MCF 10A (cell line): ENCODE measurements at regions not wholly inside any gene's neighbourhood (a gene's known extent, or its start where the extent isn't known, plus 50 kb on each side); places are given as distances from the start of the nearest gene placed in this dataset.

Source experiments
- BruUV-seq: library from RNA; stranded (reverse); fragments of 400-500 nt; replicated peaks from 2 replicates; lab custom pipeline; 2021; lab: Mats Ljungman, UMichigan
- CTCF ChIA-PET: fragments of 300-600 bp; sonication (Branson Sonifier 250); formaldehyde crosslinking; extraction: SDS; loops from one replicate; lab custom pipeline; 2021; ENCODE audit warnings: antibody characterized with exemption, inconsistent platforms; lab: Yijun Ruan, JAX
- POLR2A ChIA-PET: fragments of 300-600, 350-650 bp; sonication (Branson Sonifier 250); formaldehyde crosslinking; extraction: SDS; loops from one replicate; lab custom pipeline; 2020; ENCODE audit warnings: antibody characterized with exemption, inconsistent platforms; lab: Yijun Ruan, JAX
- DNase-seq: peaks from one replicate; pipeline ENCODE4 v3.0.0-alpha.2; 2018; ENCODE audit not compliant: unreplicated experiment
- H3K27ac Mint-ChIP-seq: one replicate; pipeline ENCODE4 v1.8.0; 2022; ENCODE audit warnings: mild to moderate bottlenecking, low read depth, mixed read lengths; ENCODE audit not compliant: unreplicated experiment
- H3K27me3 Mint-ChIP-seq: one replicate; pipeline ENCODE4 v1.8.0; 2022; ENCODE audit warnings: mixed read lengths; ENCODE audit not compliant: insufficient read depth, unreplicated experiment
- H3K36me3 Mint-ChIP-seq: one replicate; pipeline ENCODE4 v1.8.0; 2022; ENCODE audit warnings: mild to moderate bottlenecking, moderate library complexity, mixed read lengths; ENCODE audit not compliant: insufficient read depth, unreplicated experiment
- H3K4me1 Mint-ChIP-seq: one replicate; pipeline ENCODE4 v1.8.0; 2022; ENCODE audit warnings: mixed read lengths; ENCODE audit not compliant: insufficient read depth, unreplicated experiment
- H3K4me3 Mint-ChIP-seq: one replicate; pipeline ENCODE4 v1.8.0; 2022; ENCODE audit warnings: mild to moderate bottlenecking, moderate library complexity, mixed read lengths; ENCODE audit not compliant: unreplicated experiment
- H3K9me3 Mint-ChIP-seq: one replicate; pipeline ENCODE4 v1.8.0; 2022; ENCODE audit warnings: mixed read lengths; ENCODE audit not compliant: unreplicated experiment
- CTCF ChIP-seq: fragments of 200-600 bp; IDR thresholded peaks from one replicate; pipeline ENCODE4 v1.8.0; 2022; ENCODE audit warnings: antibody characterized with exemption, mild to moderate bottlenecking; ENCODE audit not compliant: unreplicated experiment
- intact Hi-C: fragments of 100-400 bp; cut with micrococcal nuclease; formaldehyde crosslinking; loops from 2 replicates; pipeline ENCODE4 v1.14.1; 2022

DNA sequence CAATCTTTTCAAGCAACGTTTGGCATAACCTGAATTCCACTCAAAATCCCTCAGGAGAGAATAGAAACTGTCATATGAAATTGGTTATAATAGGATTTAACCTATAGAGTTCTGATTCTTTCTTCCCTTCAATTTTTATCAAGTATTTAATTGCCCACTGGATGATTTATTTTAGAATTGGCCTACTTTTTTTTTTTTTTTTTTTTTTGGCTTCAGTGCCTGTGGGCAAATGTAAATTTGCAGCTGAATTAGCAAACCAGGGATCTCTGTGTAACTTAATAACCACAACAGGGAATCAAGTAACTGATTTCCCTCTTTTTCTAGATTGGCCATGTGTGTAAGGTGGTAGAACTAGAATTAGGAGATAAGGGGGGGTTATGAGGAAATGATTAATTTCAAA, 157.0 kb downstream of the SOX4 start:
- intact Hi-C loops: no loop called here
- Mint-ChIP-seq H3K27ac (no peak overlapping the region), H3K4me1 (peaks cover 36% of the 10 kb centered on the region), H3K4me3 (no peak overlapping the region), H3K9me3 (no peaks in the 10 kb centered on the region), H3K27me3 (no peaks in the 10 kb centered on the region), H3K36me3 (no peaks in the 10 kb centered on the region)
- TF ChIP-seq CTCF: no peak
- no peak for DNase-seq
- ChIA-PET POLR2A (interaction anchor here (1.0 to 2.0 kb wide), 3 partner anchors 9 to 18 kb away, joined by 4 to 9 read pairs (median 7); no protein-coding TSS in a partner anchor), CTCF (no interaction called here)
- BruUV-seq: no TSS peak

- Mint-ChIP-seq H3K4me3 (no peak overlapping the region), H3K9me3 (no peaks in the 10 kb centered on the region), H3K27me3 (no peaks in the 10 kb centered on the region), H3K4me1 (peaks cover 36% of the 10 kb centered on the region), H3K27ac (peak overlapping the region; percentile 16), H3K36me3 (no peaks in the 10 kb centered on the region)
- intact Hi-C loops: no loop called here
- no TSS peak for BruUV-seq
- ChIA-PET POLR2A (interaction anchor here (1.2 to 2.0 kb wide), 2 partner anchors 10 to 19 kb away, joined by 7 to 9 read pairs; no protein-coding TSS in a partner anchor), CTCF (interaction anchor here (0.6 kb wide), 1 partner anchor 155 kb away, joined by 3 read pairs; no protein-coding TSS in a partner anchor)
- TF ChIP-seq CTCF: no peak
- no peak for DNase-seq
Measured at GRCh38 chr6:21751608-21752007, 158.1 kb downstream of the SOX4 start.

- ChIA-PET CTCF (interaction anchor here (0.6 to 0.7 kb wide), 4 partner anchors 155 to 1476 kb away, joined by 3 to 4 read pairs (median 4); no protein-coding TSS in a partner anchor), POLR2A (interaction anchor here (0.8 to 2.0 kb wide), 3 partner anchors 11 to 20 kb away, joined by 3 to 9 read pairs (median 7); no protein-coding TSS in a partner anchor)
- no TSS peak for BruUV-seq
- Mint-ChIP-seq H3K9me3 (no peaks in the 10 kb centered on the region), H3K27ac (no peak overlapping the region), H3K36me3 (no peaks in the 10 kb centered on the region), H3K4me1 (peaks cover 36% of the 10 kb centered on the region), H3K4me3 (no peak overlapping the region), H3K27me3 (no peaks in the 10 kb centered on the region)
- TF ChIP-seq CTCF: no peak
- intact Hi-C loops: no loop called here
- no peak for DNase-seq
Measured at GRCh38 chr6:21752054-21752811, 158.7 kb downstream of the SOX4 start.
